ENCODE measurements at regions not wholly inside any gene's neighbourhood (a gene's known extent, or its start where the extent isn't known, plus 50 kb on each side); places are given as distances from the start of the nearest gene placed in this dataset.

- Histone ChIP-seq H3K4me2 (ENCODE audit: control insufficient read depth, insufficient read depth) (no peak overlapping the region), H3K4me3 (no peak overlapping the region), H3K79me2 (ENCODE audit: control insufficient read depth, insufficient read depth, low read length) (no peaks in the 10 kb centered on the region), H3K27me3 (replicated peaks in 1 of 2; ENCODE audit: control insufficient read depth in 2 of 2, insufficient read depth in 2 of 2, low read length in 1 of 2) (no peaks in the 10 kb centered on the region), H3K4me1 (ENCODE audit: control insufficient read depth, insufficient read depth, low read length) (no peaks in the 10 kb centered on the region), H2AFZ (ENCODE audit: control insufficient read depth, low read depth, low read length) (no peak overlapping the region), H3K27ac (ENCODE audit: control insufficient read depth, insufficient read depth) (no peak overlapping the region), H3K36me3 (ENCODE audit: control insufficient read depth in 2 of 2, insufficient read depth in 2 of 2, low read length in 1 of 2) (no peaks in the 10 kb centered on the region), H3K9ac (ENCODE audit: control insufficient read depth, insufficient read depth, low read length) (no peak overlapping the region), H4K20me1 (ENCODE audit: control insufficient read depth, insufficient read depth) (no peaks in the 10 kb centered on the region), H3K9me3 (replicated peaks; ENCODE audit: control insufficient read depth, insufficient read depth, low read length) (no peaks in the 10 kb centered on the region; the same call in 2 of the 3 replicates)
- CTCF ChIA-PET = no interaction called here
- in situ Hi-C loops (cut with MboI) (no loop called here), intact Hi-C loops (cut with micrococcal nuclease; ENCODE audit: unreplicated experiment) (no loop called here)
- SMC1A ChIA-PET (ENCODE audit: uncharacterized antibody, unreplicated experiment) = no interaction called here
- TF ChIP-seq MYC (IDR thresholded peaks at IDR 0.05; ENCODE audit: insufficient read depth, insufficient read length, insufficient replicate concordance, low read length, severe bottlenecking) (no peak), IRF4 (IDR thresholded peaks at IDR 0.05; ENCODE audit: low read depth, low read length) (no peak), CBFB (IDR thresholded peaks at IDR 0.05; ENCODE audit: low read depth) (no peak), USF1 (IDR thresholded peaks at IDR 0.05; ENCODE audit: borderline replicate concordance, extremely low read length, insufficient read depth, low read depth, low read length) (no peak), CHD1 (IDR thresholded peaks at IDR 0.05; ENCODE audit: low read depth, low read length) (no peak)
- 0% methylated on average over 3 of the region's 3 CpGs for WGBS (ENCODE audit: insufficient coverage, insufficient replicate concordance, low lambda C conversion rate, missing lambda C conversion rate)
- ATAC-seq (no peak), DNase-seq (ENCODE audit: low read depth, low spot score) (no peak), FAIRE-seq (no peak)
- POLR2A ChIA-PET = no interaction called here
- RAD21 ChIA-PET (ENCODE audit: unreplicated experiment) = no interaction called here
- no TSS peak for BruUV-seq (replicated peaks)
Observed at GRCh38 chr4:18439311-18439710, 417.8 kb upstream of the LCORL start.

DNA sequence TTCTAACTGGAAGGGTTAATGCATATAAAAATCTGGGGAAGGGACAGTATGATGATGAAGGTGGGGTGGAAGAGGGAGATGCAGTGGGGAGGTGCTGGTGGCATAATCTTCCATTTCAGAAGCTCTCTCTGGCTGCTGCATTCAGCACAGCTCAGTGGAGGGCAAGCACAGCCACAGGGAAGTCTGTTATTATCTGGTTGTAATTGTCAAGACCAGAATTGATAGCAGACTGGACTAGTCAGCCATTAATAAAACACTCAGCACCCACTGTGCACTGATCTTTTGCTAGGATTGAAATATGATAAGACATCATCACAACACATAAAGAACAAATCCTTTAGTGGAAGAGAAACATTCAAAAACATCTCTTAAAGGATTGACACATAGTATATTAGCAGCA is 414.2 kb upstream of the LCORL start:
- RAD21 ChIA-PET (ENCODE audit: unreplicated experiment) = no interaction called here
- no peak for FAIRE-seq
- TF ChIP-seq GATAD2B (conservative IDR thresholded peaks at IDR 0.05; ENCODE audit: low read depth) (no peak), ZBTB33 (IDR thresholded peaks at IDR 0.05) (no peak), RAD21 (IDR thresholded peaks at IDR 0.05; ENCODE audit: insufficient read depth, low read depth, low read length) (no peak), FOXM1 (IDR thresholded peaks at IDR 0.05; ENCODE audit: low read depth, low read length) (no peak), ETV6 (conservative IDR thresholded peaks at IDR 0.05 in 1 of 2, IDR thresholded peaks at IDR 0.05 in 1 of 2; ENCODE audit: borderline replicate concordance in 1 of 2, low read depth in 1 of 2) (no peak), ZNF592 (IDR thresholded peaks at IDR 0.05) (no peak), RFX5 (IDR thresholded peaks at IDR 0.05; ENCODE audit: low read depth, low read length) (no peak)

More for the DNA sequence above, 414.2 kb upstream of the LCORL start:
- Histone ChIP-seq H3K36me3 (ENCODE audit: control insufficient read depth in 2 of 2, insufficient read depth in 2 of 2, low read length in 1 of 2) (no peaks in the 10 kb centered on the region), H3K27ac (ENCODE audit: control insufficient read depth, insufficient read depth) (no peak overlapping the region), H3K4me3 (no peak overlapping the region), H3K4me2 (ENCODE audit: control insufficient read depth, insufficient read depth) (no peak overlapping the region), H3K27me3 (replicated peaks in 1 of 2; ENCODE audit: control insufficient read depth in 2 of 2, insufficient read depth in 2 of 2, low read length in 1 of 2) (no peaks in the 10 kb centered on the region), H3K4me1 (ENCODE audit: control insufficient read depth, insufficient read depth, low read length) (no peaks in the 10 kb centered on the region), H3K9ac (ENCODE audit: control insufficient read depth, insufficient read depth, low read length) (no peak overlapping the region), H2AFZ (ENCODE audit: control insufficient read depth, low read depth, low read length) (no peak overlapping the region), H3K9me3 (replicated peaks; ENCODE audit: control insufficient read depth, insufficient read depth, low read length) (no peaks in the 10 kb centered on the region), H3K79me2 (ENCODE audit: control insufficient read depth, insufficient read depth, low read length) (no peaks in the 10 kb centered on the region), H4K20me1 (ENCODE audit: control insufficient read depth, insufficient read depth) (no peaks in the 10 kb centered on the region)
- ChIA-PET SMC1A (ENCODE audit: uncharacterized antibody, unreplicated experiment) (no interaction called here), CTCF (no interaction called here), POLR2A (no interaction called here)
- ATAC-seq (no peak), DNase-seq (ENCODE audit: low read depth, low spot score) (no peak)
- in situ Hi-C loops (cut with MboI) (no loop called here), intact Hi-C loops (cut with micrococcal nuclease; ENCODE audit: unreplicated experiment) (no loop called here)
- BruUV-seq (replicated peaks) = no TSS peak

All from GM12878 (cell line).